Fibroblast of skin of right biceps (primary cell): ENCODE measurements at regions not wholly inside any gene's neighbourhood (a gene's known extent, or its start where the extent isn't known, plus 50 kb on each side); places are given as distances from the start of the nearest gene placed in this dataset.
"Not testable (repeated sequence)": the region's sequence is repeated elsewhere in the genome, so short reads cannot be mapped to it uniquely, and the experiment has no call there.

Experiments
- DNase-seq: peaks from one replicate; pipeline ENCODE4 v3.0.0-alpha.2; 2013

DNA sequence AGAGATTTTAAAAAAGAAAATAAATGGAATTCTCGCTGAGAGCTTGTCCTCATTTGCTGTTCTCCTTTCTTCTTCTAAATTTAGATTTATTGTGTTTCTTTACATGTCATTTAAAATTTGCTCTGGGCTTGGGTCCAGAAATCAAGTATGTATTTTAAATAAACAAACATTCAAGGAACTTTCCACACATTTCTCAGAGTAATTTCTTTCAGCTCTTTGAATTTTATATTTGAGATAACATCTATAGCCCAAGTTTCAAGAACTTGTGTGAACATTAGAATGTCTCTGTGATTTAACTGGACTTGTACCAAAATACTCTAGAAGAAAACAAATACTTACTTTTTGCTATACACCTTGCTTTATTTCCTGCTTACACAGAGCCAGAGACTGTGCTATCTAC is 192.3 kb downstream of the TMEM200A start:
- DNase-seq = no peak

DNA sequence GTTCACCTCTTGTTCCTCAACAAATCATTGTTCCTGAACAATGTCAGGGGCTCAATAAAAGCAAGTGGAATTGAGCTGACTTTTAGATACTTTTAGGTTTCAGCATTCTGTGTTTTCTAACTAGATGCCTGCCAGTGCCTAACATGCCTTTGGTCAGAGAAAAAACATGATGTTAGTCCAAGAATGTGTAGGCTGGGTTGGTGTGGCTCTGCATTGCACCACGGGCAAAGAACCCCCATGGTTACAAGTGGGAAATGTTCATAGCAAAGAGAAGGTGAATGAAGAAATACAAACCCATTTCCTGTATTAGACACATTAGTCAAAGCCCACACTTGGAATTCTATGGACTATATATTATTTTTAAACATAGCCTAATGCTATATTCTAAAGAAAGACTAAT is 193.3 kb downstream of the TMEM200A start:
- no peak for DNase-seq

DNA sequence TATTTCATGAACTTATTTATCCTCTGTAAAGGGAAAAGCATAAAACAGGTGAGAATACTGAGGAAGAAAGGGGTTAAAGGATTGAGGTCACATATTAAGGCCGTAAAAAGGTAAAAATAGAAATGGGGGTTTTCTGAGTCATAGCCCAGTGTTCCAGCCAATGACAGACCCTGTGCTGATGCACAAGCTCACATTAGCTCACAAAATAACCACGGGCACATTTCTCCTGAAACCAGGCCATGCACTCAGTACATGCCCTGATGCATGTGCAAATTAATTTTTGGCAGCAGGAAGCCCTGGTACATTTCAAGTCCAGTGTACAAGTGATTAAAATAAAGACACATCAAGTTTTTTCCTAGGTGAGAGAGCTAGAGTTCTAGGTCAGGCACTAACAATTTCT is 194.4 kb downstream of the TMEM200A start:
- peak; percentile 33 for DNase-seq

DNA sequence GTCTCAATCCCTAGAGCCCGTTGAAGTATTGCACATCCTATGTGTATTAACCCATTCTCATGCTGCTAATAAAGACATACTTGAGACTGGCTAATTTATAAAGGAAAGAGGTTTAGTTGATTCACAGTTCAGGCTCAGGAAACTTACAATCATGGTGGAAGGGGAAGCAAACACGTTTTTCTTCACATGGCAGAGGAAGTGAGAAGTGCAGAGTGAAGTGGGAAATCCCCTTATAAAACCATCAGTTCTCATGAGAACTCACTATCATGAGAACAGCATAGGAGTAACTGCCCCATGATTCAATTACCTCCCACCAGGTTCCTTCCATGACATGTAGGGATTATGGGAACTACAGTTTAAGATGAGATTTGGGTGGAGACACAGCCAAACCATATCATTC is 195.3 kb downstream of the TMEM200A start:
- not testable (repeated sequence) for DNase-seq

DNA sequence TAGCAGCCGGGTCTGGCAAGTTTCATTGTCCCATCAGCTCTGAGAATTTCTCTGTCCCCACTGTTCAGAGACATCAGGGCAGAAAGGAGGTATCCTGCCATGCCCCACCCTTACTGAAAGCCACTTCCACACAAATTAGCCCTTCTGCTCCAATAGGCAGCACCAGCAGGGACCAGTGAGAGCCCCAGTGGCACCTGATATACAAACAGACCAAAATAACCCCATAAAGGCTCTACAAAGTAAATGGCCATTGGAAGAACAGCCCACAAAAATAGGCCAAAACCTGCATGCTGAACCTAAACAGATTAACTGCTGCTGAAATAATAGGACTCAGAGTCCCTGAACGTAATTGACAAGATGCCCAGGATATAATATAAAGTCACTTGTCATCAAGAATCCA is 199.9 kb downstream of the TMEM200A start:
- DNase-seq = no peak

DNA sequence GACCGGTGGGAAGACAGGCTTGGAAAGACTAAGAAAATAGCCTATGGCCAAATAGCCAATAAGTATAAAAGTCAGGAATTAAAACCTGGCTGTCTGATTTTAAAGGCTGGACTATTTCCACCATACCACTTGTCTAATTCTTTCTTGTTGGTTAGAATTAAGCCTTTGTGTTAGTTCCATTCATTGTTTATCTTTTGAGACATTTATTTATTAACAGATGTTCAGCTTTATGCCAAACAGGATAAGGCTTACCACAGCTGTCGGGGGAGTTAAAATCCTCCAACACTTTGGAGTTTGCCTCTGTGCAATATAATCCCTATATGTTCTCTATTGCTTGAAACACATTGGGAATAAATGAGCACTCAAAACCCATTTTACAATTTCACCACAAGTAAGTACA is 208.3 kb downstream of the TMEM200A start:
- no peak for DNase-seq

DNA sequence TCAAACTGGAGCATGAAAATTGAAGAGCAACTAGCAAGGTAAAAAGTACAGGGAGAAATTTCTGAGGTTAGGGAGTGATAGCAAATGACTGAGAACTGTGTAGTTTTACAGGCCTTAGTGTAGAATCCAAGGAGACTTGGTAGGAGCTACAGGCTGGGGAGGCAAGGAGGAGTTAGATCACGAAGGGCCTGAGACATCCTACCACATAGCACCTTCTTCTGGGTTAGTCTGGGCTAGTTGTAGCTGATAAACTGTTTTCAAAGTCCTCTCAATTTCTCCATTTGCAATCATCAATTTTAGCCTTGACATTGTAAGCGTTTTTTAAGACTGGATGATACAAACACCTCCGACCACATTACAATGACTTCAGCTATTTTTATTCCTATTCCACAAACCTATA is 209.7 kb downstream of the TMEM200A start:
- DNase-seq = no peak

DNA sequence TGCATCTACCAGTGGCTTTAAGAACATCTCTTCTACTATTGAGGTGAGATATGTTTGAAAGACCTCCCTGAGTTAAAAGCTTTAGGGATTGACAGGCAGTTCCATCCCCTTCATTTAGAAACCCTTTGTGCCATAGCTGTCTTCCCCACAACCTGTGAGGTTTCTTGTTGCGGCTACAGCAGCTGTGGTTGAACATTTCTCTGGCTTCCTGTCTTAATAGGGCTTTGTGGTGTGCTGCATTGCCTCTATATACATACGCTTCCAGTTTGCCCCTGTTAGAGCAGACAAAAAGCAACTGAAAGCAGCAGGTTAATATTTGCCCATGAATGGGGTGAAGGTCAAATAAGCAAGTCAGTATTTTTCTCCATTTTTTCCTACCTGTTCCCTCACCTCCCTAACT is 210.2 kb downstream of the TMEM200A start:
- no peak for DNase-seq

DNA sequence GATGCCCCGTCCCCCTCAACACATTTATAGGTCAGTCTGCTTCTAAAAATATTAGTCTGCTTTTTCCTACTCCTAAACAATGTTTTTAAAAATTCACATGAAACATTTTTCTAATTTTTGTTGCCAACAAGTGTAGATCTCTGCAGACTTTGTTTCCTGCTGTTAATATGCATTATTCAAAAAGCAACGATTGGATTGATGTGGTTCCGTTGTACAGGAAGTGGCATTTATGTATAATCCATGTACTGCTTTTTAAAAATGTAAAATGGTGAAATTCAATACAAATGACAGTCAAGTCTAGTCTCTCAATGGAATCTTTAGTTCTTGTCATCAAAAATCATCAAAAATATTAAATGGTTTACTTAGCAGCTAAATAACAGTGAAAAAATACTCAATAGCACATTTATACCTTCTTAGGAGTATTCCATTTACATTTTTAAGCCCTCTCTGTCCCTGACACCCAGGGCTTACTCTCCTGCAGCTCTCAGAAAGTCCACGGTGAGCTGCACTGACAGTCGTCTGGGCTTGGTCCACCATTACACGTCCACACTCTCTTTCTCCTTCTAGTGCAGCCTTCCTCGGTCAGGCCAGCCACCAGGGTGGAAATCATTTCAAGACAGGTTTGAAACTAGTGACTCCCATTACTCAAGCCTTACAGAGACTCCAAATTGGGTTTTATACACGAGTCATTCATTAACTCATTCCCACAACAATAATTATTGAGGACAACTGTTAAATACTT is 211.5 kb downstream of the TMEM200A start:
- no peak for DNase-seq

DNA sequence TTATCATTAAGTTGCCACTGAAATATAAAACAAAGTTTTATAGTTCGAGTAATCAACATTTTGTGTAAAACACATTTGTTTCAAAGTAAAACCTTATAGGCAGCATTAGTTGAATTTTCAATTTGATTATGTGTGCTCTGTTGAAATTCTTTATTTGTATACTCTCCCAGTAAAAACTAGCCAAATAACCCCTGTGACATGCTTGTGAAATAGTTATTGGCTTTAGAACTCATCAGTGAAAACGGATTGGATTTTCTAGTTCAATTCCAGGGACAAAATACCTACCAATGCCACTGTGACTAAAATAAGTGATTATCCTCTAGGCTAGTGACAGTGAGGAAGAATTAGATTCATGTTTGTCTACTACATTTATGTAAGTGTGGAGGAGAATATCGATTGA is 212.9 kb downstream of the TMEM200A start:
- DNase-seq = no peak

DNA sequence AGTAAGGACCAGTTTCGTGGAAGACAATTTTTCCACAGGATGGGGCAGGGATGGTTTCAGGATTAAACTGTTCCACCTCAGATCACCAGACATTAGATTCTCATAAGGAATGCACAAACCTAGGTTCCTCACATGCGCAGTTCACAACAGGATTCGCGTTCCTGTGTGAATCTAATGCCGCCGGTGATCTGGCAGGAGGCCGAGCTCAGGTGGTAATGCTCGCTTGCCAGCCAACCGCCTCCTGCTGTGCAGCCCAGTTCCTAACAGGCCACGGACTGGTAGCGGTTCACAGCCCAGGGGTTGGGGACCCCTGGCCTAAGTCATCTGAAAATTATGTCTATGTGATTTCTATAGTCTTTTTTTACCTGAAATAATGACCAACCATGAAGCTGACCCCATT is 217.5 kb downstream of the TMEM200A start:
- no peak for DNase-seq

DNA sequence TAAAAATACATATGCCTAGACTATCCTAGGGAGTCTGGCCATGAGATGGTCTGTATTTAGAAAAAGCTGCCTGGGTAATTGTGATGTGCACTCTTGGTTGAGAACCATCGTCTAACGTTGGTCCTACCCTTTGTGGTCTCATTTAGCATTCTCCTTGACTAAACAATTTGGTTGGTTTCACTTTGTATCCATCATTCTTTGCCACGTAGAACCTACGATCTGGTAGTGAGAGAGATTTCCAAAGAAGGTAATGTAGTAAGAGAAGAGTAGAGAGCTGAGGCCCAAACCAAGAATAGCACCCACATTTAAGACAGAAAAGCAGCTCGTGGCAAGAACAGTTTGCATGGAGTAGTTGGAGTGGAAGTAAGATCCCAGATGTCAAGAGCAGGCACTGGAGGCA is 219.8 kb downstream of the TMEM200A start:
- no peak for DNase-seq

DNA sequence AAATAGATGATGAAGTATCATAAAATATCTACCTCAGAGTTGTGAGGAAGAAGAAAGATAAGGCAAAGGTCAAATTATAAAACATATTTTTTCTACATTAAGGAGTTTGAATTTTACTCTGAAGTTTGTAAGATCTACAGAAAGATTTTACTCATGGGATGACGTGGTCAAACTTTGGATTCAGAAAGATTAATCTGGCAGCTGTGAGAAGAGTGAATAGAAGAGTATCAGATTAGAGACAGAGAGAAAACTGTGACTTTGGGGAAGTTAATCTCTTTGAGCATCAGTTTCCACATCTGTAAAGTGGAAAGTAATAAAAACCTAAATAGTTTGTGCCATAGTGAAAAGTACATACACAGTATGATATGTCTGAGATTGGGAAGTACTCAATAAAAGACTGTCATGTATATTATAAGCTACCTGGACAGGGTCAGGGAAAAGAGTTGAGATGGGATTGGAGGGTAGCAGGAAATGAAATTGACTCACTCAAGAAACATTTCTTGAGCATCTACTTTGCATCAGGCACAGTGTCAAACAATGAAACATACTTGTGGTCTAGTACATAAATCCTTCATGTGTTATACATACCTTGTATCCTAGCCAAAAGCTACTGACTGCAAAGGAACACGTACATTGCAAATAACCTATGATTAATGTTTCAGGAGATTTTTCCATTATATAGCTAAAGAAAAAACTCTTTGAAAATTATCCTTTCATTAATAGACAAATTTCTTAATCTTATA is 222.1 kb downstream of the TMEM200A start:
- DNase-seq = peak; percentile 93

DNA sequence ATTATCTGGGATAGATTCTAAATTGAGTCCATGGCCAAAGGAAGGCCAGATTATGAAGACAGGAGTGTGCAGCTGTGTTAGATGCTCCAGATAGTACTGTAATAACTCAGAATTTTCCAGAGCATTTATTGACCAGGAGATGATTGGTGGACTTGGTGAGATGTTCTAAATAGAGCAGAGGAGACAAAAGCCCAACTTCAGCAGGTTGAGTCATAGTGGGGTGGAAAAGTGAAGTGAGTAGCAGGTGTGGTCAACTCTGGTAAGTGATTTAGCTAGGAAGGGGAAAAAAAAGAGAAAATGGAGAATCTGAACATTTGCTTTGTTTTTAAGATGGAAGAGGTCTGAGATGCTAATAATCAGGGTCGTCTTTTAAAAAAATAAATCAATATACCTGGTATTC is 227.4 kb downstream of the TMEM200A start:
- DNase-seq = no peak

DNA sequence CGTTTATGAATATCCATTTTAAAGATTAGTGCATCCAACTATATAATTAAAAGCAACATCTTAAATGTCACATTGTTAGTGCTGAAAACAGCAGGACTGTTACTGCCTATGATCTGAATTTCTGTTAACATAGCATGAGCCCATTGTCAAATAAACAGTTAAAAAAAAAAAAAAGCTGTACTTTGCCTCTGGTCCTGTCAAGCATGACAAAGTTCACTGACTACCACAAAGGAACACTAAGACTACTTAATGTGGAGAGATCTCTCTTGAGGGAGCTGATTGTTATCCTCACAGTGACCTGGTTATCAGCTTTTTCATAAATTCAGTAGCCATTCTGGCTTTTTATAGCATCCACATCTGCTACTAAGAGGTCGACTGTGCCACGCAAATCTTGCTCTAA is 228.1 kb downstream of the TMEM200A start:
- DNase-seq = no peak

DNA sequence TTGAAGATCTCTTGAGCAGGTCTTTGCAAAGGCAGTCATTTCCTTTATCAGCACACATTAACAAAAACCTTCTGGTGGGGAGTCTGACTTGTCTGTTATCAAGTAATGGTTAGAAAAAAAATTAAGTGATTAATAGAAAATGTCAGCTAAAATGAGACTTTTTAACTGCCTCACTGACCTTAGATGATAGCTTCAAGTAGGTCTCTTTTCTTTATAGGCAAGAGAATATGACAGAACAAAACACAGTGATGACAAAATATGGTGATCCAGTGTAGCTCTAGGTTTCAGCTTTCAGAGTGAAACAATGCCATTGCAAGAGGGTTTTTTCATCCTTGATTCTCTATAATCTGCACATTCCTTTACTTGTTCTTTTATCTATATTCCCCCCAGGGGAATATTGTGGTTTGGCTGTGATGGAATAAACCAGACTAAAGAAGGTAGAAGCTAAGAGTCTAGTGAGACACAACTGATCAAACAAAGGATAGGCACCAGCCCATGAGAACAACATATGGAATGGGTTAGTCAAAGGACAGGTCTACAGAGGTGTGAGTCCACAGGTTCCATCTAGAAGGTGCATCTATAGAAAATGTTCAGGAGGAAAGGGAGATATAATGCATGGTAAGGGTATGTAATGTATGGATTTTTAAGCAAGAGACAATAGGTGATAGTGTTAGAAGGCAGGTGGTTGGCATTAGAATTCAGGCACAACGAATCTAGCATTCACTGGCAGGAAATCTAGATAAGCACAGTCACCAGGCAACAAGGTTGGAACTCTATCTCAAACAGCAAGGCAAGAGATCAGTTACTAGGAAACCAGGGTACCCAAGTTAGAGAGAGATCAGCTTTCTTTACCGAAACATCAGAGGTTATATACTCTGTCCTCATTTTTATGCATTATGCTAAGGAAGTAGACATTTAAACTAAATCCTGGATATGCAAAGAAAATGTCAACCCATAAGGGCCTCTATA is 228.9 kb upstream of the SMLR1 start:
- peak; percentile 71 for DNase-seq

DNA sequence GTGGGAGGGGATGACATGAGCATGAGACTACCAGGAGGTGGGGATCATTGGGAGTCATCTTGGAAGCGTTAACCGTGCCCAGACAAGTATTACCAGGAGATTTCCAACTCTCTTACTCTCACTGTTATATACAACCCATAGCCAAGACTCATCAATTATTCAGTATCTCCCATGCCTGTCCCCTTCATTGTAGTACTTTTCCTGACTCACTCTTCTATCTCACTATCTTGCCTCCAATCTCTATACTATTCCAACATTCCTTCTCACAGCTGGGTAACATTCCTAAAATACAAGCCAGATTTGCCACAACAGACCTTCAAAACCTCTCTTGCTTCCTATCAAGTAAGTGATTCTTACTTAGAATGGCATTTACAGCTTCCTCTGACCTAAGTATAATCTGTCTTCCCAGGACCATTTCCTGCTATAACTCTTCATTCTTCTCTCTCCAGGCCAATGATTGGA is 226.3 kb upstream of the SMLR1 start:
- DNase-seq = peak; percentile 96

DNA sequence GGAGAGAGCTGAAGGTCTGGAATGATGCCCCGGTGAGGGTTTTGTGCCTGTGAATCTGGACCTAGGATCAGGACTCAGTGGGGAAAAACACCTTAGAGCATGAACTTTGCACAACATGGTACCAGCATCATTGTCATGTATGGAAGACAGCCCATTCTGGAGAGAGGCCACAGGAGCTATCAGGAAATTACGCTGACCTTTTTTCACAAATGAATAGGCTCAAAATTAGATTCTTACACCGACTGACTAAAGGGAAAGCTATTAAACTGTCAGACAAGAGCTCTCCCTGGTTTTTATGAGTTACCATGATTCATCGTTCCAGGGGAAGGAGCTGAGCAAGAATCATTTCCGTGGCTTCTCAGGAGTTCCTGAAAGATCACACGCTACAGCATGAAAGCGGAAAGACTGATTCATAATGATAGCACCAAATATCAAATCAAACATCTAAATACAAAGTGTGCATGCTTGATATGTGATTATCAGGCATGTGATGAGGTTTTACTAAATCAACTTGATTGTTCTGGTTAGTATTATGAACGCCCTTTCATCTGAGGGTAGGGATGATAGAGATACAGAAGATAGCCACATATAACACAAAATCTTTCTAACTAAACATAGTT is 224.9 kb upstream of the SMLR1 start:
- DNase-seq = peak; percentile 99

DNA sequence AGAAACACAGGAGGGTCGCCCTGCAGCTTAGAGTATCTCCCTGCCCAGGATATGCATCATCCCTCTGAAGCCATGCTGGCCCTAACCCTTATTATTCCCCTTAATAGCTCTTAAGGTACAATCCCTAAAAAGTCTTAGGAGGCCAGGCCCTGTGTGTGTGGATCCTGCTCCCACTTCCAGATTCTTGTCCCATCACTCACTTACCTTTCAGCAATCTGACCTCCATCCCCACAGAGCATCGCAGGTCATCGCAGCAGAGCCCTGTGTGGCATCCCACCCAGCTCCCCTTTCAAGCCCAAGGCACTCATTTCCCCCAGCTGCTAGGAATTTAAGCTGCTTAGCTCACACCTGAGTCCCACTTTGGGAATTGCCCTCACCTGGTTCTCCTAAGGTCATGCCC is 223.8 kb upstream of the SMLR1 start:
- no peak for DNase-seq

DNA sequence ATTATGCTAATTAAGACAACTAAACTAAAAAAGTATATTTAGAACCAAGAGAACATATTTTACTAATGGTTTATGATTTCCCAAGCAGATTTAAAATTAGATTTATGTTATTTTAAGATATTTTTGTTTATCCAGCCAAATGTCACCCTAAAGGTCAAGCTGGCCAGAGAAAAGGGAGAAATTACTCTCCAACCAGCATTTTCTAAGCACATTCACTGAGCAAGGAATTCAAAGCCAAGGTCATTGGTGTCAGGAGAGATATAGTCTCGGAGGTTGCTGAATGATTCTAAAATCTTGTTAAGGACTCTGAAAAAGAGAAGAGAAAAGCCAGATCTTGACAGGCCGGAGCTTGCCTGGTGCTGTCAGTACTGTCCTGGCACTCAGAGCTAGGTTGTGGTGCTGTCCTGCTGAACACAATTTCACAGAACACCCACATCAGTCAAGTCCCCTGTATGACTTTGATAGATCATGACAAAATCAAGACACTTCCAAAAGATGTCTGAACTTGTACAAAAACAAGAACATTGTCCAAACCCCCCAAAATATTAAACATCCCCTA is 222.3 kb upstream of the SMLR1 start:
- DNase-seq = no peak

DNA sequence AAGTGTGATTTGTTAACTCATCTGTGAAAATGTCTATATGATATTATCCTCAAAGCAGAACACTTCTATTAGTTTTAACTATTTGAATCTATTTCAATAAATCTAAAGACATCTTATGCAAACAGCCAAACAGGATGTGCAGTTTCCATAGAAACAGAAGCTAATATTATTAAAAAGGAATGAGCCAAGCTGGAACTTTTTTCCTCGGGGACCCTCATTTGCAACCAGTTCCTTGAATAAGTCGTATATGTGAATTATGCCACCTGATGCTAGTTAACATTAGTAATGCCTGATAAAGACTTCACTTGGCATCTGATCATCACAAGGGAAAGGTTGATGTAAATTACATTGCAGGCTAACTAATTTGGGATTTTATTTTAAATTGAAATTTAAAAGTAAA is 216.9 kb upstream of the SMLR1 start:
- DNase-seq = no peak

DNA sequence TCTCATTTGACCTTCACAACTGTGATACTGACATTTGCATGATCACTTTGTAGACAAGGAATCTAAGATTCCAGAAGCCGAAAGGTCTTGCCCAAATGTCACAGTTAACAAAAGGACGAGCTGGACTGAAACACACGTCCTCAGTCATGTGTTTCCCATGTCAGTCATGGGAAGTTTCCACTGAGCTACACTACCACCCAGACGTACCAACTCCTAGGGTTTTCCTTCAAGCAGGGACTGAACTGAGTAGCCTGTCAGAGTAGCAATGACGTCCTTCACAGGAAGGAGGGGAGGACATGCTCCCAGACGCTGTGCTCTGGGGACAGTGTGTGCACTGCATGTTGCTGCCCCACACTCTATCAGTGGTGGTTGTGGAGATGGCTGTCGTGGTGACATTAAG is 215.8 kb upstream of the SMLR1 start:
- DNase-seq = no peak

DNA sequence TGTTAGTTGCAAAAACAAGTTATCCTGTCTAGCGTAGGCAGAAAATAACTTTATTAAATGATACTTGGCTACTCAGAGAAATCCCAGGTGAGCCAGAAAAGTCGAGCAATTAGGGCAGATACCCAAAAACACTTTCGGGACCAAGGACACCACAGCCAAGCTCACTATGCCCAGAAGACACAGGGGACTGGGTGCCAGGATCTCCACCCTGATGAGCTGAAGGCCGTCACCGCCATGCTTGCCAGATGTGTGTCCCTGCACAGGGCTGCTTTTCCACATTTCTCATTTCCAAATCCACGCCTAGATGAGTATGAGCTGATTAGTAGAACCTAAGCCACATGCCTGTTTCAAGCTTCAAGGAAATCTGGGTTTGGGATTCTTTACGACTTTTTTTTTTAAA is 214.0 kb upstream of the SMLR1 start:
- no peak for DNase-seq
